Posterior cingulate gyrus (tissue), 11 donors: ENCODE measurements at regions not wholly inside any gene's neighbourhood (a gene's known extent, or its start where the extent isn't known, plus 50 kb on each side); places are given as distances from the start of the nearest gene placed in this dataset.
"Not testable (repeated sequence)": the region's sequence is repeated elsewhere in the genome, so short reads cannot be mapped to it uniquely, and the experiment has no call there.

Experiments used
- DNase-seq, 10 donors: peaks; one replicate each; pipeline versions ENCODE4 v3.0.0 to v3.0.0-alpha.2; 2020 to 2021; ENCODE audit warnings: mixed read lengths in 3 of 10
- intact Hi-C: fragments of 100-400 bp; cut with DNase I; formaldehyde crosslinking; loops from one replicate; pipeline ENCODE4 v1.15.1; 2023

GRCh38 chr3:80395023-80395422 lies 627.2 kb upstream of the ROBO1 start:
- no peak for DNase-seq
- intact Hi-C loops: no loop called here

- intact Hi-C loops: no loop called here
- DNase-seq: no peak
These were observed 623.8 kb upstream of the ROBO1 start for GRCh38 chr3:80391573-80391972.

- intact Hi-C loops: no loop called here
- no peak for DNase-seq
These were observed 617.0 kb upstream of the ROBO1 start for GRCh38 chr3:80384811-80385210.

GRCh38 chr3:80374423-80374822 lies 606.6 kb upstream of the ROBO1 start:
- intact Hi-C loops: no loop called here
- DNase-seq: no peak

GRCh38 chr3:80368616-80369015 lies 600.8 kb upstream of the ROBO1 start:
- DNase-seq: no peak
- intact Hi-C loops: no loop called here

- no peak for DNase-seq
- intact Hi-C loops: no loop called here
These were observed 599.2 kb upstream of the ROBO1 start for GRCh38 chr3:80366808-80367548.

- DNase-seq: no peak
- intact Hi-C loops: no loop called here
These were observed 590.0 kb upstream of the ROBO1 start for GRCh38 chr3:80357761-80358160.

- intact Hi-C loops: no loop called here
- DNase-seq: no peak
These were observed 587.3 kb upstream of the ROBO1 start for GRCh38 chr3:80355144-80355543.

GRCh38 chr3:80351201-80351600 lies 583.4 kb upstream of the ROBO1 start:
- intact Hi-C loops: no loop called here
- DNase-seq: no peak

- intact Hi-C loops: no loop called here
- DNase-seq: no peak
These were observed 583.0 kb upstream of the ROBO1 start for GRCh38 chr3:80350771-80351170.

GRCh38 chr3:80338366-80338765 lies 570.6 kb upstream of the ROBO1 start:
- no peak for DNase-seq
- intact Hi-C loops: no loop called here

GRCh38 chr3:80334534-80334933 lies 566.7 kb upstream of the ROBO1 start:
- no peak for DNase-seq
- intact Hi-C loops: no loop called here

GRCh38 chr3:80331494-80332170 lies 563.8 kb upstream of the ROBO1 start:
- intact Hi-C loops: no loop called here
- no peak for DNase-seq

GRCh38 chr3:80314541-80314940 lies 546.7 kb upstream of the ROBO1 start:
- intact Hi-C loops: not testable (repeated sequence)
- peak in 1 of 10 donors; percentile 72 for DNase-seq

GRCh38 chr3:80308637-80309036 lies 540.8 kb upstream of the ROBO1 start:
- DNase-seq: no peak
- intact Hi-C loops: no loop called here

GRCh38 chr3:80307844-80308243 lies 540.0 kb upstream of the ROBO1 start:
- DNase-seq: peak in 1 of 10 donors; percentile 31
- intact Hi-C loops: no loop called here

GRCh38 chr3:80297720-80298119 lies 529.9 kb upstream of the ROBO1 start:
- intact Hi-C loops: no loop called here
- DNase-seq: no peak

GRCh38 chr3:80285388-80285787 lies 517.6 kb upstream of the ROBO1 start:
- no peak for DNase-seq
- intact Hi-C loops: no loop called here

GRCh38 chr3:80283783-80284182 lies 516.0 kb upstream of the ROBO1 start:
- DNase-seq: no peak
- intact Hi-C loops: no loop called here

GRCh38 chr3:80278056-80278455 lies 510.3 kb upstream of the ROBO1 start:
- intact Hi-C loops: no loop called here
- no peak for DNase-seq

- intact Hi-C loops: no loop called here
- DNase-seq: no peak
These were observed 507.3 kb upstream of the ROBO1 start for GRCh38 chr3:80275120-80275519.

- intact Hi-C loops: no loop called here
- no peak for DNase-seq
These were observed 495.5 kb upstream of the ROBO1 start for GRCh38 chr3:80263260-80263659.
